ENCODE measurements at regions not wholly inside any gene's neighbourhood (a gene's known extent, or its start where the extent isn't known, plus 50 kb on each side); places are given as distances from the start of the nearest gene placed in this dataset.

- no peak for DNase-seq (ENCODE audit: low read depth)
These were observed 86.7 kb upstream of the C1QTNF7 start for GRCh38 chr4:15340902-15341732.

DNA sequence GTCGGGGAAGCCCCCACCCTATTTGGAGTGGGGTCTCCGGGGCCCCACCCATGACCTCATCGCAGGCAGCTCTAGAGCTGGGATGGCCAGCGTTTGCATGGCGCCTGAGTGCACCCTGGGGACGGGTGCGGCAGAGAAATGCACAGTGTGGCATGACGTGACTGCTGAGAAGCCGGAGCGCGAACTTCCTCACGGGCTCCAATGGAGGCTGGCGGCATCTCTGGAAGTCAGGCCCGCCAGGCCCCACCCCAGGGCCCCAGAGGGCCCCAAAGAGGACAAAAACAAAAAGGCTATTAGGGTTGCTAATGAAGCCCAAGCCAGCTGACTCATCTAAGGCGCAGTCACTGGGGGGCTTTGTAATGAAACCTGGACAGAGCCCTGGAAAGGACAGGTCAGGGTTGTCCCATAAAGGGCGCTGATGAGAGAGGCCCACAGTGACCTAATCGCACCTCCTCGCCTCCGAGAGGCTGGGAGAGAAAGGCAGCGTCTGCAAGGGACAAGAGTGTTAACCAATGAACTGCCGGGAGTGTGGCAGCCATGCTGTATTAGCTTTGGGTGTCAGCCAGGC is 86.0 kb upstream of the C1QTNF7 start:
- no peak for DNase-seq (ENCODE audit: low read depth)

DNA sequence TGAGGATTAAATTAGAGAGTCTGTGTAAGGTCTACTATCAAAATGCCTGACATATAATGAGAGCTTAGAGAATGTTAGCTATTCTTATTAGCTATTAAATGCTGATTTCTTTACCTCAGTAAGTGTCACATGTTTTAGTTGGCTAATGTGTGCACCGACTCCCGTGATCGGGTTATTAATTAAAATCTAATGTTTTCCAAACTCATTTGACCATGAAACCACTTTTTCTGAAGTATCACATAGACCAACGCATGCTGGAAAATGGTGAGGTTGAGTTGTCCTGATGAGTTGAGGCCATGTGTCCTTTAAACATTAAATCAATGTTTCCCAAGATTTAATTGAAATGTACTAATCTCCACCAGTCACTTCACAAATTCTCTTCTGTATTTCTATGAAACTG is 84.8 kb upstream of the C1QTNF7 start:
- DNase-seq (ENCODE audit: low read depth) = no peak

DNA sequence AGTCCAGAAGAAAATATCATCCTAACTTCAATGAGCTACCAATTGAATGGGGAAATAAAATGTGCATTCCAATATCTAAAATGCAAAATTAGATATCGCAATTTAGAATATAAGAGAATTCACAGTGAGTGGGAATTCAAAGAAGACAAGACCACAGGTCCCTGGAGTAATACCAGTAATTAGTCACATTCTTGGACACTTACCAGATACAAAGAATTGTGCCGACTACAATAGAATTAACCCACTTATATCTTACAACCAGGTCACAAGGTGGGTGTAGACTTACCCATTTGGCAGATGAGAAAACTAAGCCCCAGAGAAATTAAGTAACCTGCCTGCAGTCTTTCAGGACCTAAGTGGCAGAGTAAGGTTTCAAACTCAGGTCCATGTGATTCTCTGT is 84.3 kb upstream of the C1QTNF7 start:
- DNase-seq (ENCODE audit: low read depth) = no peak

GRCh38 chr4:15344041-15344440 is 83.8 kb upstream of the C1QTNF7 start:
- DNase-seq (ENCODE audit: low read depth) = no peak

GRCh38 chr4:15345134-15345533 is 82.7 kb upstream of the C1QTNF7 start:
- no peak for DNase-seq (ENCODE audit: low read depth)

DNA sequence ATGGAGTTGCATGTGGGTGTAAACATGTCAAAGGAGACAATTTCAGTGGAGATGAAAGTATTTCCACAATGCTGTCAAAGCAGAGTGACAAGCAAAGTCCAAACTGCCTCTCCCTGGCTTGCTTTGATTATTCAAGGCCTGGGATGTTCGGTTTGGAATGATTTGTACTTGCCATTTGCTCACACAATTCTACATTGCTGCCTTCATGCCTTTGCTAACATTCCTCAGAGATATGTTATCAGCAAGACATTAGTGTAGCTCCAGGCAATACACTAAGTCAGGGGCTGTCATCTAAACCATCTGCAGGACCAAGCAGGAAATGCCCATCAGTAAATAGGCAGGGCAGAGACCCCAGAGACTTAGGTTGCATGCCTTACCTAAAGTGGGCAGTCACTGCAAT is 79.6 kb upstream of the C1QTNF7 start:
- no peak for DNase-seq (ENCODE audit: low read depth)

GRCh38 chr4:15348695-15349094 is 79.1 kb upstream of the C1QTNF7 start:
- DNase-seq (ENCODE audit: low read depth) = no peak

DNA sequence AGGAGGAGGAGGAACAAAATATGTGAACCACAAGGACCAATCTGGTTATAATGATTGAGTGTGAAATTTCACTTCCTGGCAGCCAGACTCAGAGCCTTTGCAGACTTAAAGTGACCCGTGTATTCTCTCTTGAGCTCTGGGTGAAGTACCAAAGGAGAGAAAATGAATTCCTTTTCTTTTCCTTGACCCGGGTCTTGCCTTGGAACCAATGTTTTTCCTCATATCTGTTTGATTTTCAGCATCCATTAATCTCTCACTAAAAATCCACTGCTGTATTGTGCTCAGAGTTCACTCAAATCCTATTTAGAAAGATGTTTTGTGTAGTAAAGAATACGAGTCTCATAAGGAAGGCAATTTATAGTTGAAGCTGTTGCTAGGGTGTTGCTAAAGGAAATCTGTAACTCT is 78.3 kb upstream of the C1QTNF7 start:
- DNase-seq (ENCODE audit: low read depth) = no peak

DNA sequence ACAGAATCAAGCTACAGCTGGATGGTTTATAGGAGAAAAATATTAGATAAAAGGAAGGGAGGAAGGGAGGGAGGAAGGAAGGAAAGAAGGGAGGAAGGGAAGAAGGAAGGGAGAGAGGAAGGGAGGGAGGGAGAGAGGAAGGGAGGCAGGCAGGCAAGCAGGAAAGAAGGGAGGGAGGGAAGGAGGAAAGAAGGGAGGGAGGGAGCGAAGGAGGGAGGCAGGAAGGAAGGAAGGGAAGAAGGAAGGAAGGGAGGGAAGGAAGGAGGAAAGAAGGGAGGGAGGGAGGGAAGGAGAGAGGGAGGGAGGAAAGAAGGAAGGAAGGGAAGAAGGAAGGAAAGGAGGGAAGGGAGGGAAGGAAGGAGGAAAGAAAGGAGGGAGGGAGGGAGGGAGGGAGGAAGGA is 77.9 kb upstream of the C1QTNF7 start:
- DNase-seq (ENCODE audit: low read depth) = no peak

DNA sequence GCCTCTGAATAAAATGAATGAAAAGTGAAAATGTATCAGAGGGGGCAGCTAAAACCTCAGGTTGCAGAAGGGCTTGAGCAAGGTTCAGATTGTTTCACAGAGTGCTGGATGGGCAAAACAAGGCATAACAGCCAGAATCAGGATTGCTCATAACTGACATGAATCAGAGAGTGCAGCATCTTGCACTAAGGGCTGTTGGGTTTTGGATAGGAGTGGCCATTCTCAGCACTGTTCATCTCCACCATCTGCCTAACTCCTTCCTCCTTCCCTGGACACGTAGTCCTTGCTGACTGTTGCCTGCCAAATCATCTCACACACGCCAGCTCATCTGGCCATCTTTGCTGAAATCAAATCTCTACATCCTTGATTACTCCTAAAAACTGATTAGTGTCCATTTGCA is 75.3 kb upstream of the C1QTNF7 start:
- no peak for DNase-seq (ENCODE audit: low read depth)

DNA sequence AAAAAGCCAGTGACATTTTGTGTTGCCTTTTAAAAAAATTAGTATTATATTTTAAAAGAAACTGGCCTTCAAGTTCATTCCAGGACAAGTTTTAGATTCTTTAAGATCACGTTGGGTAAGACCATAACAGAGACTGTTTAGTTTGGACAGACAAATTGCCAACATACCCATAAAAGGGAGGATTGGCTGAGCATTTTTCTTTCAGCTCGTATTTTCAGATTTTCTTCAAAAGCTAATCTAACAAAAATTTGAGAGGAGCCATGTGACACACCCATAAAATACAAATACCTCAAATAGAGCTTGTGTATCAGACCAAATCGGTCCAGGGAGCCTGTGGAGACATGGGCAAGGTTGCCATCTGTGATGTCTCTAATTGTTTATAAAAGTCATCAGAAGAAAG is 74.6 kb upstream of the C1QTNF7 start:
- no peak for DNase-seq (ENCODE audit: low read depth)

GRCh38 chr4:15354371-15355297 is 73.2 kb upstream of the C1QTNF7 start:
- DNase-seq (ENCODE audit: low read depth) = no peak

GRCh38 chr4:15361529-15361928 is 66.3 kb upstream of the C1QTNF7 start:
- DNase-seq (ENCODE audit: low read depth) = no peak

DNA sequence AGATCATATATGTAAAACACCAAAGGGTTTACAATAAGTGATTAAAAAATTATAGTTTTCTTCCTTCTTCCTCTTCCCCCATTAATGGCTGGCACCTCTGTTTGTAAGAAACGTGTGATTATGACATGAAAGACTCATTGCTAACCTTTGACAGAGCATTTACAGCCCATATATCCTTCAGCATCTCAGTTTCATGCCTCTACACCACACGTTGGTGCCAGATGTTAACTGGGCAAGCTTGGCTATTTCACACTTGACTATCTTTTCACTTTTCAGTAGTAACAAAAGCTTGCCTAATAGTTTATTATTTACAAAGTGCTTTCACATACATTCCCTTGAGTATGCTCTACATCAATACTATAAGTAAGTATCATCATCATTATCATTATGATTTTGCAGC is 65.3 kb upstream of the C1QTNF7 start:
- DNase-seq (ENCODE audit: low read depth) = no peak

DNA sequence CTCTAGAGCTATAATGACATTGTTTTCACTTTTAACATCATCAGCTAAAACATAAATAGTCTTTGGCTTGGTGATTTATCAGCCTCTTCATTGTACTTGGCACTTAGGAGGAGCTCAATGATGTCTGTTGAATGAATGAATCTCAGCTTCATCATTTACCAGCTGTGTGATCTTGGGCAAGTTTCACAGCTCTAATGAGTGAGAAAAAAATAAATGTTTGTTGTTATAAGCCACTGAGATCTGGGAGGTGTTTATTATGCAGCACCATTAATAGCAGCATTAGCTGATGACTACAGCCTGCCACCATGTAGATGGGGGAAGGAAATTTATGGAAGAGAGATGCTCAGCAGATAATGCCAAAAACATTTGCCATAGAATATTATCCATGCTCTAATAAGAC is 63.6 kb upstream of the C1QTNF7 start:
- DNase-seq (ENCODE audit: low read depth) = no peak

GRCh38 chr4:15365641-15366040 is 62.2 kb upstream of the C1QTNF7 start:
- no peak for DNase-seq (ENCODE audit: low read depth)

DNA sequence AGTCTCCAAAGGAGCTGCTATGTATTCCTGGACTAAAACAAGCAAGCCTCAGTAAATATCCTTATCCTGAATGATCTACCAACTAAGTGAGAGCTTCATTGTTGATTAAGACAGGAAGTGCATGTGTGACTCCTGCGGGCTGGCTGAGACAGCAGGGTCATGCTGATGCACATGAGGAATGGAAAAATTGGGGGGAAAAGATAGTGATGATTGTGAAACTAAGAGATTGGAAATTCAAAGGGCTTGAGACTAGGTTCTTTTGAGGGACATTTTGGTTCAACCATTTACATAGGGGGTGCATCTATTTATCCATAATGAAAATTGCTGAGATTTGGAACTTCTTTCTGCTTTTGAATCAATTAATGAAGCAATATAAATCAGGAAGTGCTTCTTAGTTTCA is 61.1 kb upstream of the C1QTNF7 start:
- no peak for DNase-seq (ENCODE audit: low read depth)

DNA sequence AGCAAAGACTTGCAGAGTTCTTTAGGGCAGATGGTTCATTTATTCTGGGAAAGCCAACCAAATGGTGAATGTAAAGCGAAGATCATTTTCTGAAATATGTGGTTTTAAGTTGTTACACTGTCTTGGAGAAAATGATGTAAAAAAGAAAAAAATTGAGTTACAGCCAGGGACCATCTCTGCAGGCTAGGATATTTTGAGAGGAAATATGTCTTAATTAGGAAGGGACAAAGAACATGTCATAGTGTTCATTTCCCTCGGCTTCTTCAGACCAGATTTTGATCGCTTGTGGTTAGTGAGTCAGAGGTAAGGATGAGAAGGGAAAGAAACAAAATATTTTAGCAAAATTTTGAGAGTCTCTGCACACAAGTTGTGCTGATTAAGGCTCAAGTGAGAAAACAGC is 59.0 kb upstream of the C1QTNF7 start:
- DNase-seq (ENCODE audit: low read depth) = no peak

DNA sequence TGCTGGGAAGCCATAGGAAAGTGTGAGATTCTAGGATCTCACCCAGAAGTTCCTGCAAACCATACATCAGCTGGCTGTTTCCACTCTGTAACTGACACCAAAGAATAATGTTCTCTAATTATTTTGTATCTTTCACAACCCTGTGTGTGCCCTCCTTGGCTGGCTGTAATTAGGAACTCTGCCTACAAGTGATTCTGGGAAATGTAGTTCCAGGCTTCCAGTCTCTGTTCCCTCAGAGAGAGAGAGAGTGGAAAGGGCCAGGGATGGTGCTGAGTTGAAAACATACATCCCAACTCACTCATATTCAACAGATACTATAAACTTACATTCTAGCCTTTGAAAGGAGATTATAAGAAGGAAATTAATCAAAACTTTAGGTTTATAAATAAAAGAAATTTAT is 57.5 kb upstream of the C1QTNF7 start:
- no peak for DNase-seq (ENCODE audit: low read depth)

DNA sequence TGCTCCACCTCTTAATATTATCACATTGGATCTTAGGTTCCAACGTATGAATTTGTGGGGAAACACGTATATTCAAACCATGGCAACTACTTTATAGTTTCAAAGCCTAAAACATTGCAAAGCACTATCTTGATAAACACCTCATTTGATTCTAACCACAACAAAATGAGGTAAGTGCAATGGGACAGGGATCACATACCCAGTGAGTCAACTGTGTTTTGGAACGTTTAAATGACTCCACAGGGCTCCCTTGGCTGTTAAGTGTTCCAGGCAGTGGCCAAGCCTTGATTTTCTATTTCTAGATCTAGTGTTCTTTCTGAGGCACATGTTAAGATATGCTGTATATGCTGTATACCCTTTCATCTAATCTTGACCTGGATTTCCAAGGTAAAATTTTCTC is 54.5 kb upstream of the C1QTNF7 start:
- no peak for DNase-seq (ENCODE audit: low read depth)

- no peak for DNase-seq (ENCODE audit: low read depth)
These were observed 53.2 kb upstream of the C1QTNF7 start for GRCh38 chr4:15374656-15375055.

DNA sequence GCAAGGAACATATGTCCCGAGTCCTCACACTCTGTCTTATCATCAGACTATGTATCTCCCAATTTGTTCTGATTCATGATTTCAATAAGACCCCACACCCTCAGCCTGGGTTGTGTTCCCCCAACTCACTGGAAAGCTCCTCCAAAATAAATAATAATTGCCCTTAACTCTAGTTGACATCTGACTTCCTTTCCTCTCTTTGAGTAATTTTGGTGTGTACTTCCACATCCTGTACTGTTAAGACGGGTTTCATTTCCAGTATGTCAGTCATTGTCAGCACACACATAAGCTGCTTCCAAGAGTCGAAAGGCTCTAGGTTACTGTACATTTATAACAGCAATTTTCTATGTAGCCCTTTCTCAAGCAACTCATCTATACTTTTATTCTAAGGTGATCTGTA is 52.2 kb upstream of the C1QTNF7 start:
- no peak for DNase-seq (ENCODE audit: low read depth)
